GM19099 (cell line): ENCODE measurements at regions not wholly inside any gene's neighbourhood (a gene's known extent, or its start where the extent isn't known, plus 50 kb on each side); places are given as distances from the start of the nearest gene placed in this dataset.

Source experiments
- POLR2A ChIP-seq: IDR thresholded peaks from 3 replicates; pipeline ENCODE4 v1.6.1; 2011; ENCODE audit warnings: low read depth; ENCODE audit not compliant: insufficient read length; ENCODE audit errors: extremely low read depth

GRCh38 chr2:56666777-56667176, 483.0 kb downstream of the CCDC85A start:
- TF ChIP-seq POLR2A: no peak

- TF ChIP-seq POLR2A: no peak
These were observed 488.3 kb downstream of the CCDC85A start for GRCh38 chr2:56671973-56672569.

- TF ChIP-seq POLR2A: no peak
These were observed 490.3 kb downstream of the CCDC85A start for GRCh38 chr2:56674084-56674483.

GRCh38 chr2:56676966-56677365, 493.2 kb downstream of the CCDC85A start:
- no peak for TF ChIP-seq POLR2A

GRCh38 chr2:56680971-56681631, 497.3 kb downstream of the CCDC85A start:
- no peak for TF ChIP-seq POLR2A

GRCh38 chr2:56681659-56682396, 498.0 kb downstream of the CCDC85A start:
- no peak for TF ChIP-seq POLR2A

GRCh38 chr2:56682397-56682760, 498.6 kb downstream of the CCDC85A start:
- TF ChIP-seq POLR2A: no peak

- TF ChIP-seq POLR2A: no peak
These were observed 500.5 kb downstream of the CCDC85A start for GRCh38 chr2:56684327-56684726.

- TF ChIP-seq POLR2A: no peak
These were observed 501.4 kb downstream of the CCDC85A start for GRCh38 chr2:56685205-56685604.

- no peak for TF ChIP-seq POLR2A
These were observed 503.4 kb downstream of the CCDC85A start for GRCh38 chr2:56687169-56687568.

- no peak for TF ChIP-seq POLR2A
These were observed 504.9 kb downstream of the CCDC85A start for GRCh38 chr2:56688661-56689060.

- no peak for TF ChIP-seq POLR2A
These were observed 509.7 kb downstream of the CCDC85A start for GRCh38 chr2:56693501-56693900.

- no peak for TF ChIP-seq POLR2A
These were observed 519.2 kb downstream of the CCDC85A start for GRCh38 chr2:56703001-56703400.

GRCh38 chr2:56705713-56706112, 521.9 kb downstream of the CCDC85A start:
- TF ChIP-seq POLR2A: no peak

- TF ChIP-seq POLR2A: no peak
These were observed 523.4 kb downstream of the CCDC85A start for GRCh38 chr2:56707218-56707617.

GRCh38 chr2:56707650-56708049, 523.9 kb downstream of the CCDC85A start:
- no peak for TF ChIP-seq POLR2A
